GM18909 (cell line): ENCODE measurements at regions not wholly inside any gene's neighbourhood (a gene's known extent, or its start where the extent isn't known, plus 50 kb on each side); places are given as distances from the start of the nearest gene placed in this dataset.

ENCODE experiments used
- ATAC-seq: cut with Tn5 transposase; IDR thresholded peaks from one replicate; pipeline ENCODE4 v1.9.1; 2021; ENCODE audit warnings: mild to moderate bottlenecking; ENCODE audit not compliant: unreplicated experiment, poor library complexity

DNA sequence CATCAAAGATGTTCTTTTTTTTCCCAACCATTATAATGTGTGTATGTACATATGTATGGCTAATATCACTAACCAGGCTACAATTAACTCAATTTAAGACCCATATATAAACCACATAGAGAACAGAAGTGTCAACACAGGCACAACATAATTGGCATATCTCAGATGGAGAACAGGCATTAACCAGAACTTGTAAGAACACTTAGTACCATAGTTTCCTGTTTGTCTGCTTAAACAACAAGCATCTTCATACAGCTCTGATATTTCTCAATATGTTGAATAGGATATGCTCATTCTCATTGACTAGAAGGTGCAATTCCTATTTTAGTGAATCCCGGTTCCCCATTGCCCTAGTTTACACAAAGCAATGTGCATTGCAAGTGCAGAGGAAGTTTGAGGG, 116.9 kb upstream of the EDNRB start:
- ATAC-seq = no peak

DNA sequence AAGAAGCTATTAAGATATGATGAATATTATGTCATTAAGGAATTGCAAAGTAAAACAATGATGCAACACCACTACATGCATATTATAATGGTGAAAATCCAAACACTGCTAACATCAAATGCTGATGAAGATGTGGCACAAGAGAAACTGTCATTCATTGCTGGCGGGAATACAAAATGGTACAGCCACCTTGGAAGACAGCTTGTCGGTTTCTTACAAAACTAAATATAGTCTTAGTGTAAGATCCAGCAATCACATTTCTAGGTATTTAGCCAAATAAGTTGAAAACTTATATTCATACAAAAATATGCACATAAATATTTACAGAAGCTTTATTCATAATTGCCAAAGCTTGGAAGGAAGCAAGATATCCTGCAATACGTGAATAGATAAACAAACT, 114.9 kb upstream of the EDNRB start:
- no peak for ATAC-seq

DNA sequence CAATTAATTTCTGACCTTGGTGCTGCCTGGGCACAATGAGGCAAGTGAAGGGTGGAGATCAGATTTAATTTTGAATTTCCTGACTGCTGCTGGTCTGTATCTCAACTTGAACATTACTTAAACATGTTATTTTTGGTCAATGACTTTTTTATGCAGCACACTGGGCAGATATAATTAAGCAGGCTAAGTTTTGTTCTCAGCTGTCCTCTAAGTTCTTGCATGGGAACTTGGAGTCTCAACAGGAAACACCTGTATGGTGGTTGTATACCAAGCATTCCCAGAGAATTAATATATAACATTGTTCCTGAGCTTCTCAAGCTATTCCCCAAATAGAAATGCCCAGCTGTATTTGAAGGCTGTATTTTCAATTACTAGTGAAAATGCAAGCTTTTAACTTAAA, 113.5 kb upstream of the EDNRB start:
- no peak for ATAC-seq

DNA sequence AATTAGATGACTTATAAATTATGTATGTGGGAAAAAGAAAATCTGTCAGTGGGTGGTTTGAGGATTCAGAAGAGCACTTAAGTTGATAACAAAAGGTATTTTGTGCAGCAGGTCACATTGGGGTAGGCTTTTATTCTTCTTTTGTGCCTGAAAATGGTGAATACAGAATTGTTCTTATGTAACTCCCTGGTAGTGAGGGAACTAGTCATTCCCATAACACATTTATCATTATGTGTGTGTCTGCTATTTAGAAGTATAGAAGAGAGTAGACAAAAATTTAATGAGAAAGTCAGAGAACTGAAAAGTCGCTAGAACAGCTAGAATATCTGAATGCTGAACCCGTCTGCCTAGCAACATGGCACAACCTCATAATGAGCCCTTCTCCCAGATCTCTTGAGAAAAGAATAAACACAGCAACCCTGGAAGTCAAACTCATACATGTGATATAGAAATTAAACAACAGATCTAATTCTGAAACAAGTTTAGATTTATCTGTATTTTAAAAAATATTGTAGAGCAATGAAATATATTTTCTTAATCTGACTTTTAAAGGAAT, 111.8 kb upstream of the EDNRB start:
- no peak for ATAC-seq

DNA sequence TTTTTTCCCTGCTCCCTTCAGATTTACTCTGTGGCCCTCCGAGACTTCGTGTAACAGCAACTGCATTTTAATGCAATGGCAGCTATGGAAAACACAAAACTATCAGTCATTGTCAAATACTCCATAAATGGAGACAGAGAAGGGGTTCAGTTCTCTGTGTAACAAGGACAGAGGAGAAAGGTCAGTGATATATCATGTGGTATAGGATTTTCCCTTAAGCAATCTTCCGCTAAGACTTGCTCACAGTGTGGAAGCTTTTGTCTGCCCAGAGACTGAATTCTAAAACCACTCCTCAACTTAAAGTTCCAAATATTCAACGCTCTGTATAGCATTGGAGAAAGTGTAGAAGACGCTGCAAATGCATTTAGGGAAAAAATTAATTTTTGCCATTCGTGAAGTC, 111.3 kb upstream of the EDNRB start:
- no peak for ATAC-seq

DNA sequence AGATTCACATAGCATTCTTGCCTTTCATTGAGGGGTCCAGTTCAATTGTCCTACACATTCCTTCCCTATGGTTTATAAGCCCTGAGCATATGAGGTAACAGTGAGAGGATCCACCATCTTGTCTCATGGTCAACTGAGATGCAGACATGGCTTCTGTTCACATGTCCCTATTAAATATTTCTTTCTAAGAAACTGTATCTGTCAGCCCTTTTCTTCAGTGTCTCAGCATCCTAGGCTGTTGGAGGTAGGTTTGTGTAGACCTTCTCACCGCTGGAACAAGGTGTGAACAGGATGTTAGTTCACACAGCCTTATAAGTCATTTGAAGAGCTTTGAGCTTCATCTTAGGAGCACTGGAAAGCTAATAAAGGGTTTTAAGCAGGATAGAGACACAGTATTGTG, 110.3 kb upstream of the EDNRB start:
- no peak for ATAC-seq

DNA sequence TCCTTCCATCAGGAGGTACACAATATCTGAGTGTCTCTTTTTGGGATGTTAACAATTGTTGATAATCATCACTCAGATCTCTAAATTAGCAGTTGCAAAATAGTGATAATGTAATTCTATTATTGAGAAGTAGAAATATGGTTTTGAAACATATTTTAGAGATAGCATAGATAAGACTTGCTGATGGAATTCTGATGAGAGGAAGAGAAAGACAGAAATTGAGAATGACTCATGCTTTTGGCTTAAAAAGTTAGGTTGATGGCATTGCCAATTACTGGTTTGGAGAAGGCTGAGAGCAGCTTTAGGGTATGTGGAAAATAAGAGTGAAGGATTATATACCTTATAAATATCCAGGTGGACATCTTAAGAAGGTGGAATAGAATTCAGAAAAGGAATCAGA, 106.4 kb upstream of the EDNRB start:
- ATAC-seq = no peak

DNA sequence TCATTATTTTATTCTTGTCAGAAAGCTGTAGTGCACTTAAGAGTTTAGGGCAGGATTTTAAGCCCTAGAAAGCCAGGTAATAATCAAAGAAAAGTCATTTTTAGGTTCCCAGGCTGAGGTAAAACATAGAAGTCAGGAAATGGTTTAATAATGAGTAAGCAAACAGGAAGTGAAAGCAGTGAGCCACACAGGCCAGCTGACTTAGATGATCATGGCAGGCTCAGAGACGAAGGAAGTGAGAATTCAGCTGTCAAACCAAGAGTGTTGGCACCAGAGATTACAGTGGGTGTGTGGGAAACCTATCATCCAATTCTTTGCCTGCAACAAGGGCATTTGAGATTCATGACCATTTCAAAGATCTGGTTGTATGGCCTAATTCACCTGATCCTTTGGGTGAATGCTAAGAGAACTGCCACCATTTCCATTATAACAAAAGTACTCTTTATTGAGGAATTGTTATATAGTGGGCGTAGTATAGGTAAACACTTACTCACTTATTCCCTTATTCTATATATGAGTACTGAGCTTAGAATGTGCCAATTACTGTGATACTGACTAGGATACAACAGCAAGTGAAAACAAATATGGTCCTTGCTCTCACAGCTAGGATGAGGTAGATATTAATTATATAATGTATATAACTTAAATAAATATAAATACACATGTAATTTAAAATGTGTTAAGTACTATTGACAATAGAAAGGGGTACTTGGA, 103.7 kb upstream of the EDNRB start:
- ATAC-seq = peak; percentile 100

DNA sequence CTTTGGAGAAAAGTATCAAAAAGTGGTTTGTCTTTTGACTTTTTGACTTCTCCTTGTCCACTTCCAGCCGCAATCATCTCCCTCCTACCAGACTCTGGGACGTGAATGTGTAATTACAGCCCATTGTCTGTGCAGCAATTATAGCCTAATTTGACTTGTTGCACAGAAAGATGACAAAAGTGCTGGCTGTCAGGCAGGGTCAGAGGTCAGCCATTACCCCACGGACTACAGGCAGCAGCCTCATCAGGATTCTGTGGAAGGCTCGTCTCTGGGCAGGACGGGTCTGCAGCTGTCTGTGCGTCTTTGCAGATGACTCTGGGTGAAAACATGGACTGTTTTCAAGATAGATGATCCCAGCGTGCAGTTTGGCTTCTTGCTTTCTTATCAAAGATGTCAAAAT, 102.2 kb upstream of the EDNRB start:
- ATAC-seq = no peak

DNA sequence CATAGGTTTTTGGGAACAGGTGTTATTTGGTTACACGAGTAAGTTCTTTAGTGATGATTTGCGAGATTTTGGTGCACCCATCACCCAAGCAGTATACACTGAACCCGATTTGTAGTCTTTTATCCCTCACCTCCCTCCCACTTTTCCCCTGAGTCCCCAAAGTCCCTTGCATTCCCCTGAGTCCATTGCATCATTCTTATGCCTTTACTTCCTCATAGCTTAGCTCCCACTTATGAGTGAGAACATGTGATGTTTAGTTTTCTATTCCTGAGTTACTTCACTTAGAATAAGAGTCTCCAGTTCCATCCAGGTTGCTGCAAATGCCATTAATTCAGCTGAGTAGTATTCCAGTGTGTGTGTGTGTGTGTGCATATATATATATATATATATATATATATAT, 97.2 kb upstream of the EDNRB start:
- no peak for ATAC-seq

DNA sequence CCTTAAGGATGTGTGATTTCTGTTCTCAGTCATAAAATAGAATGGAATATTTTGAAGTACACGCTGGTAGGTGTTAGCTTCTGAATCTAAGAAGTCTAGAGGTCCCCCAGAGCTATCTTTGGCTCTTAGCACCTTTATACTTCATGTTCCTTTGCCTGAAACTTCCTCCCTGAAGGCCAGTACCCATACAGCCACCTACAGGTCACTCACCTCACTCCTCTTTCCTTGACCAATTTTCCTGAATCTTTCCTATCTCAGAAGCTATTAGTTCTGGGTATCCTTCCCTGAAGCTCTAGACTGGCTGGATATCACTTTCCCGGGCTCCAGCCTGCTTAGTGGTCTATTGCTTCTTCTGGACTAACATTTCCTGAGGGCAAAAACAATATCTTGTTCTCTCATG, 93.4 kb upstream of the EDNRB start:
- no peak for ATAC-seq

DNA sequence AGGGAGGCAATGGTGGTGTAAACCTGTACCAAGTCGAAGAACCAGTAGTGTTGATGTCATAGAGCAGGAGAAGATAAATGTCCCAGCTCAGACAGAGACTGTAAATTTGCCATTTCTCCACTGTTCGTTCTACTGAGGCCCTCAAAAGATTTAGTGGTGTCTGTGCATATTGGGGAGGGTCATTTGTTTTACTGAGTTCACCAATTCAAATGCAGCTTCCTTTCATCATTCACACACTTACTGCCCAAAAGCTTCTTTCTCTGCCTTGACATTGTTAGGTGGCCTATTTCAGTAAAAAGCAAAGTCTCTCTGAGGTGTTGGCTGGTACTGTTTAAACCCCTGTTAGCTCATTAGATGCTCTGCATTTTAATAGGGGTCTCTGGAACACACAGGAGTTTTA, 86.2 kb upstream of the EDNRB start:
- ATAC-seq = no peak

DNA sequence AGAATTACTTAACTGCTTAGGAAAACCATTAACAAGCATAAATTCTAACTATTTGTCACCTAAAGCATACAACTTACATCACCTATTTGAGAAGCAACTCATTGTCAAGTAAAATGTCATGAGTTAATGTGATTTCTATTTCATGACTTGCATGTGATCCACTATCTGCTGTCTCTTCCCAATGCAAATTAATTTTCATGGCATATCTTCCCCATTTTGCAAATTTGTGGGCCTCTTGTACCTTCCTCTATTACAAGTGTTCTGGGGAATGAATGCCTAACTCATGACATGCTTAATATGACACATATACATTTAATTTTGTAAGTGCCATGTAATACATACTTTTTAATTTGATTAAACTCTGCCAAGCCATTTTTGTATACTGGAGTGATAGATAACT, 81.1 kb upstream of the EDNRB start:
- no peak for ATAC-seq

DNA sequence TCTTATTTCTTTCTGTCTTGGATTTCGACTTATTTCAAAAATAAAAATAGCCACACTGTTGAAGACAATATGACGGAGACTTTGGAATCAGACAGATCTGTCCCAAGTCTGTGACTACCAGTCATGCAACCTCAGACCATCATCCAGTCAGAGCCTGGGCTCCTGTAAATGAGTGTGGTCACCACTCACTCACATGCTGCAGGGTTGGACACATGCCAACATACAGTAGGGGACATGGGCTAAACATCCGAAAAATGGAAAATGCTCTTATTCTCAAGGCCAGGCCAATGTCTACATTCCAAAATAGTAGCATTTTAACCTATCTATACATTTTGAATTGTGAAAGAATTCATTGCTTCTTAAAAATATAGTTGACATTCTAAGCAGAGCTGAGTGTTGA, 75.5 kb upstream of the EDNRB start:
- no peak for ATAC-seq

DNA sequence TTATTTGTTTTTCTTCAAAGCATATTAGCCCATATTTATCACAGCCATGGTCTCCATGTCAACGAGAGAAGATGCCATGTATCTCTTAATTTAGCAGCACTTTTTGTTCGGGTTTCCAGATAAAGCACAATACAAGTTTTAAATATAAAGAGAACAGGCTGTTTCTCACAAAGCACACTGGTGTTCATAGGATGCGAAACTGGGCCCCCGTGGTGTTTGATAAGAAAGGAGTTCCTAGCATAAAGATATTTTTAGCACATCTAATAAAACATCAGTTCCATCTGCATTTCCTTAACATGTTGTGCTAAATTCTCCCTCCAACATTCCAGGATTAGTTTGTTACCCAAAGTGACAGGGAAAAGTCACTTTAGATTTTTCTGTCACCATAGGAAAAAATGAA, 72.4 kb upstream of the EDNRB start:
- ATAC-seq = no peak

DNA sequence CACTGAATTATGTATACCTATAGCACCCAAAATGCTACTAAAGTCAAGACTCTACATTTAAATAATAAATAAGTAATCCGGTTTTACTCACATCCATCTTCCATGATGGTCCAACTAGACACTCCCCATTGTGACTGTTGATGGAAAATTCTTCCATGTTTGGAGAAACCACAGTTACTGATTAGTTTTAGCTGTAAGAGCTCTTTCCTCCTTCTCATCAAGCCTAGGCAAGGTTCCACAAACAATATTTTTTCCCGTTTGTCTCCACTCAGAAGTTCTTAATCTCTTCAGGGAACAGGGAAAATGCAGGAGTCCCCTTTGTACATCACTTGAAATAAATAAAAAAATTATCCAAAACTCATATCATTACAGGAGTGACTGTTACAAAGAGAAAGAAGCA, 70.7 kb upstream of the EDNRB start:
- ATAC-seq = no peak

DNA sequence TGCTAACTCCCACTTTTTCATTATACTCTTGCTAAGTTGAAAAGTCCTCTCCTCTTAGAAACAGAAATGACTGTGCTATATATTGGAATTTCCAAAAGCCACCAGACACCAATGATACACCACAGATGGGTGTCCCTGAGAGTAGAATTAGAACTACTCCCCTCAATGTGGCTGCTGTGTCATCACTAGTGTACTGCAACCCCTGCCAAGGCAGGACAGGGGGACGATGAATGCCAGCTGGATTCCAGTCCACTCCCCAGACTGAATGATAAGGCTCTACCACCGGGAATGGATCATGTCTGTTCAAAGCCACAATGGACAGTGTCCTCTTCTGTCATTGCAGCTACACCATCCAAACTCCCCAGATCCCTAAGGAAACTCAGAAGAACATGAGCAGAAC, 69.7 kb upstream of the EDNRB start:
- no peak for ATAC-seq

DNA sequence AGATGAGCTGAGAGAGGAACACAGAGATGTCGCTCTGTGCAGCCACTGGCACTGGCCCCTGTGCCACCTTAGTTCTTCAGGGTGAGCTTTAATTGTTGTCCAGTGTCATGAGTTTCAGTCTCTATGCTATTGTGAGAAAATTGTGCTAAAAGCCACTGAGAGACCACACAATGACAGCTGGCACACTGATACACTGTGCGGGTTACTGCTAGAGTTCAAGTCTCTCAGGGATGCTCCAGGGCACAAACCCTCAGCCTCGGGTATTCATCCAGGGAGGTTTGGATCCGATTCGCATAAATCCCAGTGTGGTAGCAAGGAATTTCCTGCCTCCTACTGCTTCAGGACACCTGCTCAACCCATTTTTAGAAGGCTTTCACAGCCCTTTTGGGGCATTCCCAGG, 68.1 kb upstream of the EDNRB start:
- no peak for ATAC-seq

DNA sequence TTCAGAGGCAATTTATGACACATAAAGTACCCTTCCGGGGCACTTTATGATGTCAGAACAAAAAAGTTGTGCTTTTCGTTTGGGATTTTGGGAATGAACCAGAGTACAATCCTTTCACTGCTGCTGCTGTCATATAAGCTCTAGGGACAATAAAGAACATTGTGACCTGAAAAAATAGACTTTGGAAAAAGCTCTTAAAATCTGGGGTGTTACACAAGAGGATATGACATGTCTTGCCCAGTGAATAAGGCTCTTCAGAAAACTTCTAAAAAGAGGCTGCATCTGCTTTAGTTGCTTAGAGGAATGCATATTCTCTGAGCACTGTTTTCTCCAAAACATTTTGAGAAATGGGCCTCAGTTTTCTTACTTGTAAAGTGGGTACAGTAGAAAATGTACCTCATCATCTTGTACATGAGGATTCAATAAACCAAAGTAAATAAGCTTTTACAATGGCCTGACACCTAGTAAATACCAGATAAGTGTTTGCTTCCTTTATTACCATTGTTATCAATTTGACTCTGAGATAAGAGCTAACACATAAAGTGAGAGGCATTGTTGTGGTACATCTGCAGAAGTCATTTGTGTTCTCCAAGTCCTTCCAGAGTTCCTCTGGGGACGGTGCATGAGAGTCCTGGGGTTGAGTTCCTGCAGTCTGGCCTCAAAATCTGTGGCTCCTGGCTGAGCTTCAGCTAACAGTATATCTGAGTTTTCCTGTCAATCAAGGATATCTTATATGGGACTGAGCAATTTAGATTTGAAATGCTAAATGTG, 67.4 kb upstream of the EDNRB start:
- ATAC-seq = no peak

DNA sequence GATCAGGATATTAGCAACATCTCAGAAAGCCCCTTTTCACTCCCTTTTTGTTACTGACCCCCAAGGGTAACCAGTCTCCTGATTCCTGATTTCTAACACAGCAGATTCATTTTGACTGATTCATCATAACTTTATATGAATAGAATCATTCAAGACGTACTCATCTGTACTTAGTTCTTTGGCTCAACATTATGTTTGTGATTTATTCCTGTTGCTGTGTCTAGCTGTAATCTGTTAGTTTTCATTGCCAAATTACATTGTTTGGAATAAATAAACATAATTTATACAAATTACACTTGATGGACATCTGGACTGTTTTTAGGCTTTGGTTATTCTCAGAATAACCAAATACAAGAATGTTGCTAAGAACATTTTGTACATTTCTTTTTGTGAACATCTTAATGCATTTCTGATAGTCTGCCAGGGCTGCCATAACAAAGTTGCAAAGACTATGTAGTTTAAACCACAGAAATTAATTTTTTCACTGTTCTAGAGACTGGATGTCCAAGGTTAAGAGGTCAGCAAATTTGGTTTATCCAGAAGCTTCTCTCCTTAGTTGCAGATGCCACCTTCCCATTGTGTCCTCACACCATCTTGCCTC, 62.8 kb upstream of the EDNRB start:
- ATAC-seq = no peak

DNA sequence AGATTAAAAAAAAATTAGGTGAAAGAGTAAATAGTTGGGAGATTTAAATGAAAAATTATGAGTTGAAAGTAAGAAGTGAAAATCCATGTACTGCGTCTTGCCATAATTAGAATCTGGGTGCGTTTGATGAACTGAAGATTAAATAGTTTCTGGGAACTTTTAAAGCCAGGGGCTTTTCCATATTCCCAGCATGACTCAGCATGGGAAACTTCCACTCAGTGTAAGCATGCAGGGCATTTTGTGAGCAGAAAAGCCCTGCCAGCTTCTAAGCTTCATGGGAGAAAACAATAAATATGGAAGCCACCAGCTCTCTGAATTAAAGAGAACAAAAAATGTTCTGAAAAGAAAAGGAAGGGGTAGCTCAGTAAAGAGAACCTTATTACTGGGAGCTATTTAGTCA, 62.0 kb upstream of the EDNRB start:
- ATAC-seq = no peak
